Glomerular visceral epithelial cell (primary cell): ENCODE measurements at regions not wholly inside any gene's neighbourhood (a gene's known extent, or its start where the extent isn't known, plus 50 kb on each side); places are given as distances from the start of the nearest gene placed in this dataset.

Experiments
- DNase-seq: peaks from one replicate; pipeline ENCODE4 v3.0.0-alpha.2; 2016; ENCODE audit errors: extremely low spot score

DNA sequence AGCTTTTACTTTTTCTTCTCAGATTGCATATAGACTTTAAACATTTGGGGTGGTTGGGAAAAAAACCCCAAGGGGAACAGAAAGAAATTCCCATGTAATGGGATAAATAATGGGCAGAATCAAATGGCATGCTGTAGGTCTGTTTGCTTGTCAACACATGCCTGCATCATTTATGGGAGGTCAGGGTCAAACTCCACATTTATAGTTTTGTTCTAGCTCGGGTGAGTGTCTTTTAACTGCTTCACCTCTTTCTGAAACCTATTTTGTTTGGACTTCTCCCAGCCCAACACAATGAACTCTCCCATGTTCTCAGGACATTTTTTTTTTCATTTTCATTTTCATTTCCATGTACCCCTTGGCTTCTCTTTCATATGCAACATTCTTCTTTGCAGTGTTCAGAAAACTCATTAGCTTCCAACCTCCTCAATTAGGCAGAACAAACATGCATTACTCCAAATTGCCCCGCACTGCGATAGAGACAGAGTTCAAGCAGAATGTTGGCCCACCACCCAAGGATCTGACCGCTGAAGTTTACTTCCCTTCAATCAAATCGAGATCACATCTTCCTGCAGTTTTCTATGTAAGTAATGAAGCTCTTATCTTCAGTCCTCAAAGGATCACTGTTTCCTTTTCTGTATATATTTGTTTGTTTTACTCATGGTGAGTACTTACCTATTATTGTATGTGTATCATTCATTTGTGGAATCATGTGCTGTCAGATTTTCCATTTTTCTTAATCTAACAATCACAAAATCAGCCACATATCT, 354.6 kb downstream of the ZSWIM6 start:
- DNase-seq = no peak

DNA sequence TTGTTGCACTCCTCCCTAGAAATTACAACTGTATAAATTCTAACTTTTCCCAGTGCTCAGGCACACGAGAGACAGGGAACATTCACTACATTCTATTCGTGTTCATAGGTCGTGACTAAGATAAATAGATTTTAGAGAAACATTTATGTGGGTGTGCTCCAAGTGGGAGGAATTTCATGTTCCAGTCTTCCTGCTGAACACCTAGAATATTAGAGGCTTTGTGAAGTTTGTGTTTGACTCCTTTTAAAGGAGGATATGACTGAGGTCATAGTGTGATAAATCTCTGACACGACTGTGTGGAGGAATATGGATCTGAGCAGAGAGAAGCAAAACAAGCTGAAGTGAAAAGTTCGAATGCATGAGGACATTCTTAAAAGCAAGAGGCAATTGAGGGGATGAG, 355.3 kb downstream of the ZSWIM6 start:
- no peak for DNase-seq

DNA sequence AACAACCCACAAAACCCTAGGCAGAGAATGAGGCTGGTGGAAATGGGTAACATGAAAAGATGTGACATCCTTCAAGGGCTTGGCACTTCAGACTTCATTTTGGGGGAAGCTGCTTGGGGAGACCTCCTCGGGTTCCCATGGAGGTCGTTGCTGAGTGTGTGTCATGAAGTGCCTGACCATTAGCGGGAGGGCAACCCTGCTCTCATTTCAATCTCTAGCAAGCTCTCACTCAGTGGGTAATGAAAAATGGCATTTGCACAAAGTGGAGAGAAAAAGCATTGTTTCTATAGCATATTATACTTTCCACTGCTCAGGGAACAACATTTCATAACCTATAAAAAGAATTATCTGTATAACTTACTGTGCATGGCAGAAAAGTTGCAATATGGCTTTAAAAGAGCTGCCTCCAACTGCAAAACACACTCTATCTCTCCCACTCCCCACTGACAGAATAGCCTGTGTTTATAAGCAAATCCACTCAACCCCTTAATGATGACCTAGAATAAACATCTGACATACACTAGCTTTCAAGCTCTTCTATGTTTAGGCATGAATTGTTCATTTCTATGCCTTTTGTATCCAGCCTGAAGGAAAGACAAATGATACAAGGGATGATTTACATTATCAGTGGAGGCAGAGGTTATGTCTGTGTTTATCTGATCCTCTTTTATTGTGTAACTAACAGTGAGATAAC, 357.2 kb downstream of the ZSWIM6 start:
- no peak for DNase-seq

DNA sequence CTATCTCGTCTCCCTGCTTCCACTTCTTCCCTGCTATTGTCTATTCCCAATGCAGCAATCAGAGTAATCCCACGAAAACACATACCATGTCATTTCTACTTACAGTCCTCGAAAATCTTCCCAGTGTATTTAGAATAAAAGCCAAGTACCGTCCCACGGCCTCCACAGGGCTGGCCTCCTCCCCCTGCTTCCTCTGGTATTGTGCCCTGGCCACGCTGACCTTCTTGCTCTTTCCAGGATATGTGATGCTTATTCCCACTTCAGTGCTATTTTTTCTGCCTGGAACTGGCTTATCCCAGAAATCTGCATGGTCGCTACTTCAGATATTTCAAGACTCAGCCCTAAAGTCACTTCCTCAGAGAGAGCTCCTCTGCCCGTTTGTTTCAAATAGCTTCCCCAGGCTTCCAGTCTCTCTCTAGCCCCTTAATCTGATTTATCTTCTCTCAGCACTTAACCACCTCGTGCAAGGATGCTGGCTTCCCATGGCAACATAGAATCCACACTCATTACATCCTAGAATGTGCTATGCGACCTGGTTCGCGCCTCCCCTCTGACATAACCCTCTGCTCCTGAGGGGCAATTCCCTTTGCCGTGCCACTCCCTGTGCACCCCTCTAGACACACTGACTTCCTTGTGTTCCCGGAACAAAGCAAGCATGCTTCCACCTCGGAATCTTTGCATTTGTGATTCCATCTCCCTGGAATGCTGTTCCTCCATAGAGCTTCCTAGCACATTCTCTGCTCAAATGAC, 365.9 kb downstream of the ZSWIM6 start:
- DNase-seq = no peak

DNA sequence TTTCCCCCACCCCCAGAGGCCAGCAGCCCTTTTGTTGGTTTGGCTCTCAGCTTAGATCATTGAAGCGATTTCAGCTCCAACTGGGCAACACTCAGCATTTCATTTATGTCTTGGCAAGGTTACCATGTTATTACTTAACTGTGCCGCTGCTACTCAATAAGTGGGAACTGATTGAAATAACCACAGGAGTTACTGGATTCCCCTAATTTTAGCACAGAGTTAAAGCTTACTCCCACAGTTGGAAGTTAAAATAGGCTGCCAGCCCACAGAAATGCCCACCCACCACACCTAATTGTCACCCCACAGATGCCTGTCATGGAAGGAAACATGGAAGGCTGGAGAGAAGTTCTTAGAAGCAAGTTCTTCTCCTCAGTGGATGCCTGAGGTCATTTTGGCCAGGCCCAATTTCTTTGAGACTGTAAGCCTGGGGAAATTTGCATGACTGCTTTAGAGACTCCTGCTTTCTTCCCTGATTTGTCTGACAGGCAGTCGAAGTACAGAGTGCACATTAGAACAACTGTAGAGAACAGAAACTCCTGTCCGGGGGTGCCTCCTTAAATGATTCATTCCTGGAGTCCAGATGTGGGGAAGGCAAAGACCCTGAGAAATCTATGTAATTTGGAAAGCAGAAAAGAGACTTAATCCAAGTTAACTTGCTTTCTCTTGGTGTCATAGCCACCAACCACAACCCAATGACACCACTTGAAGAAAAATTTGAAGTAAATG, 370.0 kb downstream of the ZSWIM6 start:
- no peak for DNase-seq

DNA sequence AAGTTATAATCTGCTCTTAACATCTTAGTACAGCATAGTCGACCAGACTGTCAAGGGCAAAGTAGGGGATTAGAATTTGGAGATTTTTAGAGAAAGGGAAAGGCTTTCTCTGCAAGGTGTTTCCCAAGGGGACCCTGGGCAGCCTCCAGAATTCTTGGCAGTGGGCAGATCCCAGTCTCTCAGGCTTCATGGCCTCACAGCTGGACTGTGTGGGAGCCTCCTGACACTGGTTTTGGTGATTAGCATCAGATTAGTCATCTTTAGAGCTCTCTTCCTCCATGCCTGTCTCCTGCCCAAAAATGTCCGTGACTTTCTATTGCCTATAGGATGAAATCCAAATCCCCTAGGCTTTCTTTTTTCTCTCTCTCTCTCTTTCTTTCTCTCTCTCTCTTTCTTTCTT, 370.7 kb downstream of the ZSWIM6 start:
- DNase-seq = no peak

DNA sequence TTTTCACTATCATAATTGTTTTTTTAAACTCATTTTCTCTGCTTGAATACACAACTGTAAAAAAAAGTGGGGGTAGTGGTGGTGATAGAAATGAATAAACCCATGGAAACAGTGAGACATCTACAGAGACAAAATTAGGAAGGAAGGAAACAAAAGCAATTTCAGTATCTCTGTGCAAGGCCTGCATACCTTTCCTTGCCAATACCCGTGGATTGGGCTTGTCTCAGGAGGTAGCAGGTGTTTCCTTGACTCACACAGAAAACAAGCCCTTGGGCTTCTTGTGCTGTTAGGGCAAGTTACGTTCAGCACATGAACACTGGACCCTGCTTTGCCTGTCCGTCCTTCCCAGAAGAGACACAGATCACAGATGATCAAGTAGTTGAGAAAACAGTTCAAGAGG, 372.2 kb downstream of the ZSWIM6 start:
- DNase-seq = no peak

DNA sequence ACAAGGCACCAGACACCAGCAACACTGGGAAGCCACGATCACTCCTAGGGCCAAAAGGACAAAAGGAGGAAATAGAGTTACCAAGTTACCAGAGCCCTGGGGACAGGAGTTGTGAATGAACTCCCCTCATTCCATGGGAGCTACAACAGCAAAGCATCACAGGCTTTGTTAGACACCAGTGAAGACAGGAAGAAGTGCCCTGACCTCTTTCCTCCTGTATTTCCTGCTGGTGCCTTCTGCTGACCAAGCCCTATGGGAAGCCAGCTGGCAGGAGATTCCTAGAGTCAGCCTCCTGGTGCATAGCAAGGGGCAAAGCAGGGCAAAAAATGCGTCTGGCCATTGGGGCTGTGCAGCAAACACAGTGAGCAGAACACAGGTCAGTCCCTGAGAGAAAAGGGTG, 374.7 kb downstream of the ZSWIM6 start:
- no peak for DNase-seq

DNA sequence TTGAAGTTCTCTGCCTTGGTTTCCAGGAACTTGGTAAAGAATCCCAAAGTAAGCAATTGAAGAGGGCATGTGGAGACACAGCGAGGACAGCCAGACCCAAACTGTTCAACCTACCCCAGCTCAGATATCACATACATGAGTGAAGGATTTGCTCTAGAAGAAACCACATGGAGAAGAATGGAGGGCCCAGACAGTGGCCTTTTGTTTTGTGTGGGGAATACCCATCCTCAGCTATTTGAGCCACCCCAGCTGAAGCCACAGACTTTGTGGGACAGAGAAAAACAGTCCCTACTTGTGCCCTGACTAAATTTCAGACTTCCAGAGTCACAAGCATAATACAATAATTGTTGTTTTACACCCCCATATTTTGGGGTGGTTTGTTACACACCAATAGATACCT, 387.1 kb downstream of the ZSWIM6 start:
- no peak for DNase-seq

DNA sequence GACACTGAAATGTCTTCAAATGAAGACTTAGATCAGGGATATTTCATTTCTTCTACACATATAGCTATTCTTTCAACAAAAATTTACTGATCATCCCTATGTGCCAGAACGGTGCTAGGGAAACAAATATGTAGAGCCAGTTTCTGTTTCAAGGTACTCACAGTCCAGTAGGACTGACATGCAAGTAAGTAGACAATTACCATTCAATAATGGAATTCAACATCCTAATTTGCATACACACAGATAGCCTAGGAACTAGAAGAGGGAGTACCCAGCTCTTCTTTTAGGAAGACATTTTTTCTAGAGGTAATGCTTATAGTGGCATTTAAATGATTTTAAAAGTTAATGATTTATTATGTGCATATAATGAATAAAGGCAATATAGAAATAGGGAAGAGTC, 388.8 kb downstream of the ZSWIM6 start:
- DNase-seq = no peak

DNA sequence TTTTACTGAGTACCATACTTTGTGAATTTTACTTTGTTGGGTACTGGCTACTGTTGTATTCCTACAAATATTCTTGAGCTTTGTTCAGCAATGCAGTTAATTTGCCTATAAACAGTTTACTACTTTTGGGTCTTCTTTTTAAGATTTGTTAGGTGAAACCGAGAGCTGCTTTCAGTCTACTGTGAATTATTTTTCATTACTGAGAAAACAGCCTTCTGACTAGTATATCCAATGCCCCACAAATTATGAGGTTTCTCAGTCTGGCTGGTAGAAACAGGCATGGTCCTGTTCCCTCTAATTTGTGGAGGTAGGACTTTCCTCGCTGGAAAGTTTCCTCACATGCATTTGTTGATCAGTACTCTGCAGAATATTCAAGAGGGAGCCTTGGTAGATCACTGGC, 392.0 kb downstream of the ZSWIM6 start:
- DNase-seq = no peak

DNA sequence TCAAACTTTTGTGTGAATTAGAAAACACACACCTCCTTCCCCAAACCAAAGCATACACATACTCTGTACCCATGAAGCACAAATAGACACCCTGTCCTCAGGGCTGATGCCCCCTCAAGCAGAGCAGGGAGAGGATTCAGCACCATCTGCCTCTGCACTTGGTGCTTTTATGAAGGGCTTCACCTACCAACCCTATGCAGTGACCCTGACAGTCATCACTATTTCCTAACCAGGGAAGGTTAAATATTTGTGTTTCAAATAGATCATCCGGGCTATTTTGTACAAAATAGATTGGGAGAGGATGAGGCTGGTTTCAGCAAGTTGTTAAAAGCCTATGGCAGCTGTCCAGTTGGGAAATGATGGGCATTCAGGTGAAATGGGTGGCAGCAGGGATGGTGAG, 396.2 kb downstream of the ZSWIM6 start:
- DNase-seq = no peak

DNA sequence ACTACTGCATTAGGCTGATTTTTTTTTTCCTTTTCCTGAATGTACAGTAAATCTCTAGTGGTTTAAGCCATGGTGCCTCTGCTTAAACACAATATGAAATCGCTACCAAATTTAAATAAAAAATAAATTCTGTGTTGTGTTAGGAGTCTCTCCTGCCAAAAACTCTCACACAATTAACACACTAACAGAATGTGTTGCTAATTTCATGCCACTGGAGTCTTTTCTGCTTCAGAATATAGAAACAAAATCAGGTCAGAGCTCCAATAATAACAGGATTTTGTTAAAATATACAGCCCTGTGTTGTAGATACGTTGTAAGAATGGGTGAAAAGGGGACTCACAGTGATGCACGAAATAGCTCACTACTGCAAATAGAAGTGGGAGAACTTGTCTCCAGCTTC, 398.8 kb downstream of the ZSWIM6 start:
- DNase-seq = no peak

DNA sequence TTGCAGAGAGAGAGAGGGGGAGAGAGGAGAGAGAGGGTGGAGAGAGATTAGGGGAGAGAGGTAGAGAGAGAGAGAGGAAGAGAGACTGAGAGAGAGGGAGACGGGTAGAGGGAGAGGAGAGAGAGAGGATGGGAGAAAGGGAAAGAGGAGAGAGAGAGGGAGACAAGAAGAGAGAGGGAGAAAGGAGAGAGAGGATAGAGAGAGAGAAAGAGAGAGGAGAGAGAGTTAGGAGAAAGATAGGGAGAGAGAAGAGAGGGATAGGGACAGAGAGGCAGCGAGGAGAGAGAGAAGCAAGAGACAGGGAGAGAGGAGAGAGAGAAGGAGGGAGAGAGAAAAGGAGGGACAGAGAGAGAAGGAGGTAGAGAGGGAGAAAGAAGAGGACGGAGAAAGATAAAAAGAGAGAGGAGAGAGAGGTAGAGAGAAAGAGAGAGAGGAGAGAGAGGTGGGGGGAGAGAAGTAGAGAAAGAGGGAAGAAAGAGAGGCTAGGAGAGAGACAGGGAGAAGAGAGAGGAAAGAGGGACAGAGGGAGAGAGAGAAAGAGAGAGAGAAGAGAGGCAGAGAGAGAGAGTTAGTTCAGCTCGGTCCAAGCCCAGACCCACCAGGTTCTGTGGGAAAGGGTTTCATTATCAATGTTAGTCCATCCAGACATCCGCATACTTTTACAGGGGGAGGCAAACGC, 399.3 kb downstream of the ZSWIM6 start:
- DNase-seq = no peak

DNA sequence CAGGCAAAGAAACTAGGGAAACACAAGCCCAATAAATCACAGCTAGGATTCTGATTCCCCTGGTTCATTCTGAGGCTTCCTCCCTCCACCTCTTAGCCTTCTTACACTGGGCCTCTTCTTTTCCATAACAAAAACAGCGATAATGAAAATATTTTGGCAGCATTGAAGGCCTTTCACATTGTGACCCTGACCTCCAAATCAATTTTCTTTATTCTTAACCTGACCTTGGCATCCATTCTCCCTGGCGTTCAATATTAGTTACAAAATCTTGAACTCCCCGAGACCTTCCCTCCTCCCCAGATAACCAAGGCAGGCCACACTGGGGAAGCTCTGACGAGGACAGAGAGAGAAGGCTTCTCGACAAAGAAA, 399.9 kb downstream of the ZSWIM6 start:
- no peak for DNase-seq

DNA sequence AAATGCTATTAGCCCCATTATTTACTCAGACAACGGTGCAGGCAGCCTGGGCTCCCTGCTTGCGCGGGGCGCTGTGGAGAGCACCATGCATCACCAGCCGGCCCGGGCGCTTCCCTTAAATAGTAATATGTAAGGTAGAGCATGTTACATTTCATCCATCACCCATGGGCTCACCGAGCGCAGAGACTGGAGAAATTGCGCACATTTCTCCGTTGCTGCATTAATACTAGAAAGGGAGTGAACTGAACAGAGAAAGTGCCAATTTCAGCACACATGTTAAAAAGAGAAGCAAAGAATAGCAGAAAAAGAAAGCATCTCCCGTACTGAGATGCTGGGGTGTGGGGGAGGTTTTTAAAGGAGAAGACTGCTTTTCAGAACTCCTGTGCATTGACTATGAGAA, 400.3 kb downstream of the ZSWIM6 start:
- no peak for DNase-seq

DNA sequence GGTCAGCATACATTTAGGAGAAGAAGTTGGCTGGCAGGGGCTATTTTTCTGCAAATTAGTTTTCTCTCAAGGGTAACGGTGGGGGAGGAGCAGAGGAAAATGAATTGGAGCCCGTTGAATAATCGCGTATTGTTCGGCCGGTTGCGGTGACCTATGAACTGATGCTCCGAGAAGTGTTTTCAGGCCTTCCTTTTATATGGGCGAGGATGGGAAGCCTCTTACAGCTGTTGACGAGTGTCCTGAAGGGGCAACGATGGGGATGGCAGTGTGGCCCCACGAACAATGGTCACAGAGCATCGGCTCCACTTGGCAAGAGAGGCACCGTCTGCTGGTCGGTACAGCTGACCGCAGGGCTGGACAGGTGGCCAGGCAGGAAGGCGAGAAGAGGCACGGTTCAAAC, 400.7 kb downstream of the ZSWIM6 start:
- DNase-seq = no peak

DNA sequence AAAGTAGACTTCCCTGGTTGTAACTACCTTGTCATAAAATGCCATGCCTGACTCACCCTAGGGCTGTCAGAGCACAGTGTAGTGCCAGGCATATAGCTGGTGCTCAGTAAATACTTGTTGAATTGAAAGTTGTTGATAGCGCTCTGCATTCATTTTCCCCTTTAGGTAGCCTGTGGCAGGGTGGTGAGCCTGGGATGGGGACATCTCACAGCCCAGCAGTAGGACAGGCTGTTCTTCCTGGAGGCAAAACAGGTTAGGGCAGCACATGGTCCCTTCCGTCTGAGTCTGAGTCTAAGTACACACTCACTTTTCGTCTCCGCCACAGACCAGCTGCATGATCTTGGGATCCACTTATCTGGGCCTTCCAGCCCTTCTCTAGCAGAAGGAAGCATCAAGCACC, 401.9 kb downstream of the ZSWIM6 start:
- no peak for DNase-seq

DNA sequence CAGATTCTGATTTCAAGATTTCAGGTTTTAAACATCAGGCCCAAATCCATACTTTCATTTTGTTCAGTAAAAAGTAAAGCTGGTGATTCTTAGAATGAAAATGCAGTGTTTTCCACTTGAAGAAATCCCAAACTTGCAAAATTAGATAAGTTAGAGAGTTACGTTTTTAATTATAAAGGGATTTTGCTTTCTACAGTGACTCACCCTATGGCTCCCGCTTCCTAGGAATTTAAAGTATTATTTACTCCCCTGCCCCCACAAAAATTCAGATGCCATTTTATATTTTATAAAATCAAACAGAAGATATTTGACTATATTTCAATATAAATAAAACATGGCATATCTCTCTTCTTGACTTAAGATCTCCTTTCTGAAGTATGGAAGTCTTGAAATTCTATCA, 402.9 kb downstream of the ZSWIM6 start:
- DNase-seq = no peak

DNA sequence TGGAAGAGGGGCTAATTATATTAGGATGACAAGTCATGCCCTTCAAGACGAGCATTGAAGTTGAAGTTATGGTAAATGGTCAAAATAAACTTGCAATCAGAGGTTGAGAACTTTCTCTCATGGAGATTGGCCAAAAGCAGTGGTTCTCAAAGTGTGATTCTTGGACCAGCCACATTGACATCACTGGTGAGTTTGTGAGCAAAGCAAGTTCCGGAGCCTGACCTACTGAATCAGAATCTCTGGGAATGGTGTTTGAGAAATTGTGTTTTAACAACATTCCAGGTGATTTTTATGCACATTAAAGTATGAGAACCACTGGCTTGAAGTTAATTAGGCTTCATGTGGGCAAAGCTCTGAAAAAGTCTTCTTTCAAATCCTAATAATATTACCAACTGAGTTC, 403.5 kb downstream of the ZSWIM6 start:
- no peak for DNase-seq

DNA sequence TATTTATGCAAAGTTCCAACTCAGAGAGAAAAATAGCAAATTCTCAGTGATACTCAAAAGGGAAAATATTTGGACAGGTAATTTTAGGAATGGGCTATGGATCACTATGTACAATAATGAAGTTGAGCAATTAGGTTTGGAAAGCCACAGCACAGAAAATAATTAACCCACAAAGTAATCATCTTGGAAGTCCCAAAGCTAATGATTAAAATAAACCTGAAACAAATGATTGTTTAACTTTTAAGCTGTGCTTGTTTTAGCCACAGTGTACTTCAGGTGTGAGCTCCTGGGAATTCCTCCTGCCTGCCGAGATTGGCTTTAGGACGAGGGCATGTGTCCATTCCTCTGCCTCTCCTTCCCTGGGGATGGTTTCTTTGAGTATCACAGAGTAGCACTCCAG, 403.9 kb downstream of the ZSWIM6 start:
- no peak for DNase-seq
